Stimulated activated CD8-positive, alpha-beta memory T cell treated with anti-CD3 and anti-CD28 coated beads, Interleukin-12 subunit alpha, Interleukin-12 subunit beta, amount 100 ng/mL, for 4 hours (primary cell): ENCODE measurements at regions not wholly inside any gene's neighbourhood (a gene's known extent, or its start where the extent isn't known, plus 50 kb on each side); places are given as distances from the start of the nearest gene placed in this dataset.

Experiments
- DNase-seq: peaks from one replicate; pipeline ENCODE4 v3.0.0-alpha.2; 2020; ENCODE audit warnings: low read depth

- no peak for DNase-seq
Observed at GRCh38 chr1:38258085-38258627, 211.6 kb upstream of the POU3F1 start.

GRCh38 chr1:38257374-38257773, 210.8 kb upstream of the POU3F1 start:
- no peak for DNase-seq

DNA sequence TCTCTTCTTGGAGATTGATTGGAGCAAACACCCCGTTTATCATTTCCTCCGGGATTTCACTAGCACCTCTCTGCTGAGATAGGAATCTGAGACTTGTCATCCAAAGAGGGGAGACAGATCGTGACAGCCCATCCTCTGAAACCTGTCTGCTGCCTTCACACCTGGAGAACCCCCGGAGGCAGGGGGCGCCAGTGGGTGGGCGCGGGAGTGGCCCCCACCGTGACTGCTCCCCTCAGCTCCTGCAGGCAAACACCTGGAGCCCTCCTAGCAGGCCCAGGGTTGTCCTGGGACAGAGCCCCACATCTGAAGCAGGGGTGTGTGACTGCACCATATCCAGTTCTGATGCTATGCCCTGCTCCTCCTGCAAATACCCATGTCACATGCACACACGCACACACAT, 209.5 kb upstream of the POU3F1 start:
- no peak for DNase-seq

GRCh38 chr1:38253314-38253713, 206.7 kb upstream of the POU3F1 start:
- DNase-seq = no peak

- DNase-seq = no peak
Observed at GRCh38 chr1:38250356-38250755, 203.8 kb upstream of the POU3F1 start.

- no peak for DNase-seq
Observed at GRCh38 chr1:38249001-38249400, 202.4 kb upstream of the POU3F1 start.

DNA sequence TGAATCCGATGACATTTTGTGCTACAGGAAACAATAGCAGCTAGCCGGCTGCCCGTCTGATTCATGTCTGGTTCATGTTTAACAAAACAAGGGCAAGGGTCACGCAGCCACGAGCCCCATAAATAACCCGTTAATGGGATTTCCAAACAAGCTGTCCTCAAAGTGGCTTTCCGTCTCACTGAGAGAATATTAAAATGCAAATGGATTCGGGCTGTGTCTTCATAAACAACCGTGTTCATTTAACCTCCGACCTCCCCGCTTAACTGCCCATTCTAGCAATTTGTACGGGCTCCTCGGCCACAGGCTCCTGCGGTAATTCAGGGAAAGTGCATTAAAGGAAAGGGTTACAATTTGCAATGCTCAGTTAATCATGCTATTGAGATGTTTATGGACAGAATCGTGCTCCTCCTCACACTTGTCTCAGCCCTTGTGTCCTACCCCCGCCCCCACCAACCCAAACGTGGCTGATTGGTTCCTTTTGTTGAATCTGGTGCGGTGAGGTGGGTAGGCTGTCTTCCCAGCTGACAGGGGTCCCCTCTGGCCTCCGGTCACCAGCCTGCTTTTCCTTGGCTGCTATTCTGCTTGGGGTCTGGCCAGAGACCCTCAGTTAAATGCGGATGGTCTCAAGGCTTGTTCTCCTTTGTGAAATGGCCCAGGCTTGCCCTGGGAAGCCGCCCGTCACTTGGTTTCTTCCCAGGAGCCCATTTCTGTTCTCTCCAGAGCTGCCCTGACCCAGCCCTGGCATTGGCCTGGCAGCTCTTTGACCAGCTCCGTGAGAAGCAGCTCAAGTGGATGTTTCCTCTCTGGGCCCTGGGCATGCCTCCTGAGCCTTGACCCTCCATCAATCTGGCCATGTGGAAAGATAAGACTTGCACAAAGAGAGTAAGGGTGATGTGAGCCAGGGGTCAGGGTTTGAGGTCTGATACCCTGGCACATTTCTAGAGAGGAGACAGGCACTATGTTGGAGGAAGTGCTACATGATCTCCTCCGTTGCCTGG, 200.7 kb upstream of the POU3F1 start:
- DNase-seq = no peak

DNA sequence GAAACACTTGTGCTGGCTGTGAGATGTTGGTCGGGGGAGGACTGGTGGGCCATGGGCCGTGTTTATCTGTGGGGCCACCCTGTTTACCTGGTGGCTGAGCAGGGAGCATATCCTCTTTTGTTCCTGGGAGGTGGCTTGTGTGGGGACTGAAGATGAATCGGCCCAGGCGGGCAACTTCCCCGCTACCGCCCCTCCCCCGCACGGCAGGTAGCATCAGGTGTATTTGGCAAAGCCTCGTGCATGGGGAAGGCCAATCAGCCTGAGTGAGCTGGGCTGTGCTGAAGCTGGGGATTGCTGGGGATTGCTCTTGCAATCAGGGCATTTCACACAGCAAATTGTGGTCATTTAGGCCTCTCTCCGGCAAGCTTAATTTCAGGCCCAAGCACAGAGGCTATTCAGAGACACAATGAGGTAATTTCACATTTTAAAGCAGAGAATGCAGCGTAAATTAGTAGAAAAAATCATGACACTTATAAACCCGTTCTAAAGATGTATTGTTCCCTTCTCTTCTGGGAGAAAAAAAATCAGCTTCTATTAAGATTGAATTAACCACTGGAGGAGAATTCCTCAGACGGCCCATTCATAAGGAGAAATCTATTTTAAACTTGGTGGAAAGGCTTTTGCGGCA, 197.7 kb upstream of the POU3F1 start:
- no peak for DNase-seq

GRCh38 chr1:38243106-38243505, 196.5 kb upstream of the POU3F1 start:
- no peak for DNase-seq

GRCh38 chr1:38242506-38242905, 195.9 kb upstream of the POU3F1 start:
- no peak for DNase-seq

DNA sequence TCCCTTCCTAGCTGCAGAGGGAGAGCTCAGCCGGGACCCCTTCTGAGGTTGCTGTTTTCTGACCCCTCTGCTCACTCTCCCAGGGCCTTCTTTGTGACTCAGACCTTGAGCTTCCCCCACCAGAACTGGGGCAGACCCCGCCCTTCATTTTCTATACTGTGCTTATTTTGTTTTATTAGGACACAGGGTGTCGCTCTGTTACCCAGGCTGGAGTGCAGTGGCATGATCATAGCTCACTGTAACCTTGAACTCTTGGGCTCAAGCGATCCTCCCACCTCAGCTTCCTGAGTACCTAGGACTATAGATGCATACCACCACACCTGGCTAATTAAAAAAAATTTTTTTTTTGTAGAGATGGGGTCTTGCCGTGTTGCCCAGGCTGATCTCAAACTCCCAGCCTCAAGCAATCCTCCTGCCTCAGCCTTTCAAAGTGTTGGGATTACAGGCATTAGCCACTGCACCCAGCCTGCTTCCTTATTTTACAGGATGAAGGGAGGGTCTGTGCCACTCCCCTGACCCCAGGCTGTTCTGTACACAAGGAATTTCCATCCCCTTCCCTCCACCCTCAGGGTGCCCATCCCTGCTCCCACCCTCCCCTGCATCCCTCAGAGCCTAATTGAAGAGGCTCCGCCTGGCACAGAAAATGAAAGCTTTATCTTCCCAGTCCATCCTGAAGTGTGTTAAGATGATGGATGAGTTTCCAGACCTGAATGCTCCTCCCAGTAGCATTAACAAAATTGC, 195.2 kb upstream of the POU3F1 start:
- DNase-seq = no peak

- DNase-seq = no peak
Observed at GRCh38 chr1:38240618-38241017, 194.0 kb upstream of the POU3F1 start.

DNA sequence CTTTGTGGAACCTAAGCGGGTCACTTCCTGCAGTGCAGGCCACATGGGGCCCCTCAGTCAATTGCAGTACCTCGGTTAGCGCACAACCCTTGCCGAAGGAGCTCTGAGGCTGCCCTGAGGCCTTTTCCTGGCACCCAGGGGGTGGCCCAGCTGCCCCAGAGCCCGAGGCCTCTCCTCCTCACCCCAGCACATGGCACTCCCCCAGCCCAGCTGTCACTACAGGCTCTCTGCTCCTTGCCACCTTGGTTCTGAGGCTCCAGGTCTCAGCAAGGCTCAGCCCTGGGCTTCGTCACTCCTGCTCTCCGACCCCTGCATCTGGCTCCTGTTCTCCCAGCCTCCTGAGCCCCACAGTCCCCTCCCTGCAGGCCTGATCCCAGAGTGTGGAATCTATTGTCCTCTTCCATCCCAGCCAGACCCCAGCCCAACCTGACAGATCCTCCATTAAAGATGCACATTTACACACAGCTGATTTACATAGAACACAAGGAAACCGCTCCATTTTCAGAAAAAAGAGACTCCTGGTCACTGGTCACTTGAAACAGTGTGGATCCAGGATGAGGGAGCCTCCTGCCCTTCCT, 192.8 kb upstream of the POU3F1 start:
- no peak for DNase-seq

DNA sequence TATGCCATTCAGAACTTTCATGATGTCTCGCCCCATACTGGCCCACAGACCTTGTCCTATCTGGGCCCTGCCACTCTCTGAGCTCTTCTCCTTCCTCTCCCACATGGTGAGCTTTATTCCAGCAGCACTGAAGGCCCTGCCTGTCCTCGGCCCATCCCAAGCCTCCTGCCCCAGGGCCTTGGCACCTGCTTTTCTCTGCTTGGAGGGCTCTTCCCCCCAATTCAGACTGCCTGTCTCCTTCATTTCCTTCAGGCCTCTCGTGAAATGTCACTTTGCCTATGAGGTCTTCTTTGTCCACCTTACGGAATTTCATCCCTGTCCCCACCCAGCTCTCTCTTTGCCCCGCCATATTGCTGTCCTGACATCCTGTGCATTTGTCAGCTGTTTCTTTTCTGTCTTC, 191.7 kb upstream of the POU3F1 start:
- no peak for DNase-seq

GRCh38 chr1:38235705-38236104, 189.1 kb upstream of the POU3F1 start:
- no peak for DNase-seq

DNA sequence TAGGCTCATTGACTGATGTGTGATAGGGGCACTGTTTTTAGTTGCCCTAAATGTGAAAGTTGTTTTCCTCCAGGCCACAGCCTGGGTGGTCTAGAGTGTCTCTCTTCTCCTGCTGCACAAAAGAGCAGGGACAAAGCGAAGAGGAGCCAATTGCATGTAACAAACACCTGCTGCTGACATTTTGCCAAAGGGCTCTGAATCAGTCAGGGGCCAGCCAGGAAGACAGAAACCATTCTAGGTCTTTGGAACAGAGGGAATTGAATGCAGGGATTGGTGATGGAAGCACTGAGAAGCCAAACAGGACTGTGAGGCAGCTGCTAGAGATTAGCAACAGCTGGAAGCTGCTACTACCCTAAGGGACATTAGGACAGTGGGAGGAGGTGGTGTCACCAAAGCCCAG, 185.3 kb upstream of the POU3F1 start:
- no peak for DNase-seq

- DNase-seq = no peak
Observed at GRCh38 chr1:38228718-38229117, 182.1 kb upstream of the POU3F1 start.

GRCh38 chr1:38225745-38226144, 179.2 kb upstream of the POU3F1 start:
- DNase-seq = no peak

- no peak for DNase-seq
Observed at GRCh38 chr1:38223391-38223790, 176.8 kb upstream of the POU3F1 start.

DNA sequence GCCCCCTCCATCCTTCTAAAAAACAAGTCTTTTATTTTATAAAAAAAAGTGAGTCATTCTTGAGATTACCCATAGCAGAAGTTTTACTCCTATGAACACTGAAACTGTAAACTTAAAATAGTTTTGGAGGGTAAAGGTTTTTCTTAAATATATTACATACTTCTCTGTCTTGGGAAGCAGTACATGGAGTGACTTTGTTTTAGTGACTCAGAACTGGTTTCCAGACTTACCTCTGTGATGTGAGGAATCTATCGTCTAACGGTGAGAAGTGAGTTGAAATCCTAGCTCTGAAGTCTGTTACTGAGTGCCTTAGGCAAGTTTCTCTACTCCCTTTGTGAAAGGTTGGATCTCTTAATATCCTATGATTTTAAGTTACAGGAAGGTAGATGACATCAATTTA, 176.3 kb upstream of the POU3F1 start:
- no peak for DNase-seq

- no peak for DNase-seq
Observed at GRCh38 chr1:38221006-38221649, 174.5 kb upstream of the POU3F1 start.

DNA sequence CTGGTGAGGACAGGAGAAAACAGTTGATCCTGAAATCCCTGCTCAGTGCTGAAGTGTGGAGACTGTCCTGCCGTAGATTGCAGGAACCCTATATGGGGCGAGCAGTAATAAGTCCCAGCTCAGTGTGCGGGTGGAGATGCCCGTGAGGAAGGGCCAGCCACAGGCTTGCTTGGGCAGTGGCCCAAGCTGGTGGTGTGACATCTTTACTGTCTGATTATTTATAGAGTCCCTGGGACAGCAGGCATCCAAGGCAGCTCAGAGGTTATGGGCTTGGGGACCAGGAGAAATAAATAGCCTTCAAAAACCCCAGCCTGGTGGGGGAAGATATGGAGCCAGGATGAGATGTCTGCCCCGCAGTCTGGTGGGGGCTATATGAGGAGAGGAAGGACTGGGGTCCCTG, 170.7 kb upstream of the POU3F1 start:
- no peak for DNase-seq
